ENCODE measurements at regions not wholly inside any gene's neighbourhood (a gene's known extent, or its start where the extent isn't known, plus 50 kb on each side); places are given as distances from the start of the nearest gene placed in this dataset.
"Not testable (repeated sequence)": the region's sequence is repeated elsewhere in the genome, so short reads cannot be mapped to it uniquely, and the experiment has no call there.

- not testable (repeated sequence) for DNase-seq
These were observed 59.5 kb upstream of the FAM90A26 start for GRCh38 chr4:9110700-9111099.

GRCh38 chr4:9103148-9103524, 67.1 kb upstream of the FAM90A26 start:
- DNase-seq: not testable (repeated sequence)

- not testable (repeated sequence) for DNase-seq
These were observed 67.6 kb upstream of the FAM90A26 start for GRCh38 chr4:9102471-9103147.

- not testable (repeated sequence) for DNase-seq
These were observed 73.9 kb upstream of the FAM90A26 start for GRCh38 chr4:9096330-9096729.

GRCh38 chr4:9078796-9079195, 91.4 kb upstream of the FAM90A26 start:
- DNase-seq: not testable (repeated sequence)

GRCh38 chr4:9076974-9077373, 93.2 kb upstream of the FAM90A26 start:
- not testable (repeated sequence) for DNase-seq

- DNase-seq: not testable (repeated sequence)
These were observed 93.7 kb upstream of the FAM90A26 start for GRCh38 chr4:9076486-9076885.

GRCh38 chr4:9073371-9073770, 96.8 kb upstream of the FAM90A26 start:
- DNase-seq: peak; percentile 1

- DNase-seq: not testable (repeated sequence)
These were observed 97.5 kb upstream of the FAM90A26 start for GRCh38 chr4:9072521-9073220.

GRCh38 chr4:9067923-9068322, 102.3 kb upstream of the FAM90A26 start:
- not testable (repeated sequence) for DNase-seq

- not testable (repeated sequence) for DNase-seq
These were observed 106.6 kb upstream of the FAM90A26 start for GRCh38 chr4:9063612-9064011.

GRCh38 chr4:9024866-9025265, 145.3 kb upstream of the FAM90A26 start:
- not testable (repeated sequence) for DNase-seq

GRCh38 chr4:9009792-9010191, 138.2 kb upstream of the HMX1 start:
- DNase-seq: not testable (repeated sequence)

- not testable (repeated sequence) for DNase-seq
These were observed 136.8 kb upstream of the HMX1 start for GRCh38 chr4:9008407-9008806.

- DNase-seq: not testable (repeated sequence)
These were observed 129.5 kb upstream of the HMX1 start for GRCh38 chr4:9001153-9001552.

GRCh38 chr4:9000505-9001001, 128.9 kb upstream of the HMX1 start:
- peak; percentile 14 for DNase-seq

GRCh38 chr4:8992981-8993380, 121.3 kb upstream of the HMX1 start:
- not testable (repeated sequence) for DNase-seq

GRCh38 chr4:8991449-8991848, 119.8 kb upstream of the HMX1 start:
- DNase-seq: not testable (repeated sequence)

- not testable (repeated sequence) for DNase-seq
These were observed 118.7 kb upstream of the HMX1 start for GRCh38 chr4:8990341-8990740.

GRCh38 chr4:8985786-8986185, 114.1 kb upstream of the HMX1 start:
- not testable (repeated sequence) for DNase-seq

GRCh38 chr4:8984641-8985040, 113.0 kb upstream of the HMX1 start:
- not testable (repeated sequence) for DNase-seq

GRCh38 chr4:8983921-8984320, 112.3 kb upstream of the HMX1 start:
- not testable (repeated sequence) for DNase-seq

- not testable (repeated sequence) for DNase-seq
These were observed 105.0 kb upstream of the HMX1 start for GRCh38 chr4:8976466-8977128.

- DNase-seq: not testable (repeated sequence)
These were observed 101.0 kb upstream of the HMX1 start for GRCh38 chr4:8972635-8973034.
